HCT116 (cell line): ENCODE measurements at regions not wholly inside any gene's neighbourhood (a gene's known extent, or its start where the extent isn't known, plus 50 kb on each side); places are given as distances from the start of the nearest gene placed in this dataset.

Experiments used
- CEBPB ChIP-seq: IDR thresholded peaks from 2 replicates; pipeline ENCODE4 v1.6.1; 2012; ENCODE audit warnings: low read depth
- CTCF ChIP-seq, 3 experiments: fragments of 200-600 bp in 1 of 3; sonication (generic) in 1 of 3; IDR thresholded peaks in 2 of 3; conservative IDR thresholded peaks in 1 of 3; 2 replicates each; pipeline ENCODE4 v1.5.1; 2012 to 2017; ENCODE audit warnings: low read depth in 2 of 3, low read length in 2 of 3, antibody characterized with exemption in 1 of 3, borderline replicate concordance in 1 of 3, control low read depth in 1 of 3, mild to moderate bottlenecking in 1 of 3, mixed read lengths in 1 of 3, mixed run types in 1 of 3, moderate library complexity in 1 of 3; ENCODE audit not compliant: insufficient read depth in 1 of 3
- EZH2 ChIP-seq: fragments of 200-600 bp; sonication (generic); IDR thresholded peaks from 2 replicates; pipeline ENCODE4 v1.6.1; 2017; ENCODE audit warnings: antibody characterized with exemption, mixed run types
- MAX ChIP-seq: IDR thresholded peaks from 2 replicates; pipeline ENCODE4 v1.6.1; 2012
- POLR2A ChIP-seq: IDR thresholded peaks from 2 replicates; pipeline ENCODE4 v1.7.0; 2011; ENCODE audit warnings: borderline replicate concordance; ENCODE audit not compliant: insufficient read depth, insufficient read length; ENCODE audit errors: extremely low read depth
- REST ChIP-seq: IDR thresholded peaks from 2 replicates; pipeline ENCODE4 v1.6.1; 2012; ENCODE audit warnings: low read depth

- TF ChIP-seq CTCF (IDR thresholded peaks at IDR 0.05 in 2 of 3, conservative IDR thresholded peaks at IDR 0.05 in 1 of 3; ENCODE audit: borderline replicate concordance in 1 of 3, insufficient read depth in 1 of 3, low read depth in 2 of 3, low read length in 2 of 3) (no peak), POLR2A (no peak), MAX (no peak), EZH2 (no peak), REST (no peak), CEBPB (no peak)
These were observed 553.8 kb downstream of the TFEC start for GRCh38 chr7:115476671-115477181.
